A204.1 (cell line): ENCODE measurements at regions not wholly inside any gene's neighbourhood (a gene's known extent, or its start where the extent isn't known, plus 50 kb on each side); places are given as distances from the start of the nearest gene placed in this dataset.
"Not testable (repeated sequence)": the region's sequence is repeated elsewhere in the genome, so short reads cannot be mapped to it uniquely, and the experiment has no call there.

Experiments used
- FAIRE-seq: peaks from 2 replicates; lab custom pipeline; 2012; peaks lifted over from hg19 to GRCh38; lab: Jason Lieb, UNC

DNA sequence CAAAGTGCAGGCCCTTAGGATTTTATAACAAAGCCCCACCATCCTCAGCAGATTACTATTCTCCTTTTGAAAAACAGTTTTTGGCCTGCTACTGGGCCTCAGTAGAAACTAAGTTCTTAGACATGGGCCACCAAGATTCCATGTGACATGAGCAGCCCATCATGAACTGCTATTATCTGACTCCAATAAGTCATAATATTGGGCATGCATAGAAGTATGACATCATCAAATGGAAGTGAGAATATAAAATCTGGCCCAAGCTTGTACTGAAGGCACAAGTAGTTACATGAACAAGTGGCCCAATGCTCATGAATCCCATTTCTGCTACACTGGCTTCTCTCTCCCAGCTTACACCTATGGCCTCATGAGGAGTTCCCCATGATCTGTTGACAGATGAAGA, 404.8 kb downstream of the EPHA5 start:
- FAIRE-seq = no peak

DNA sequence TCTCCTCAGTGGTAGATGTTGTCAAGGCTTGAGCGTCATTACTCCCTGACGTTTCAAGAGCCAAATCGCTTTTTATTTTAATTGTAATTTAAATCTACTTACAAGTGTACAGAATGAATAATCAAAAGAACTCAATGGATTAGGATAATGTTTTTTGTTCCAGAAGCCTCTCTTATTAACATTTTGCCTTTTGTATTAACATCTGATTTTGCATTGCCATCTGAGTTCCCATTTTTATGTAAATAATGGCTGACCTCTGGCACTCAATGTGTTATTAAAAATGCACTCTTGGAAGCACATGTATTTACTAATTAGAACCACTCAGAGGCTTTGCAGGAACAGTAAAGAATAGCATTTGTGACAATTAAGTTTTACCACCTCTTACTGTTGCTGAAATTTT, 411.0 kb downstream of the EPHA5 start:
- FAIRE-seq = no peak

DNA sequence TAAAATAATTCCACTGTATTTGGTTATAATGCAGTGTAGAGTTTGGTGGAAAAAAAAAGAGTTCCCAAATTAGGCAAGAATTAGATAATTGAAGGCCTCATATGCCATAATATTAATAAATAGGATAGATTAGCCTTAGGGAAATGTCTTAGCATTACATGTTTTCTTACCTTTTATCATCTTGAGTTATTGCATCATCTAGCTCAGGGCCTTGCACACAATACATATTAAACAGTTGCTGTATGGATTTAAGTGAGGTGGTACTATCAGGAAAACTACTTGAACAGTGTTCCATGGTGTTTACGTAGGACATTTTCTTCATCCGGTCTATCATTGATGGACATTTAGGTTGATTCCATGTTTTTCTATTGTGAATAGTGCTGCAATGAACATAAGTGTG, 419.4 kb downstream of the EPHA5 start:
- FAIRE-seq = no peak

DNA sequence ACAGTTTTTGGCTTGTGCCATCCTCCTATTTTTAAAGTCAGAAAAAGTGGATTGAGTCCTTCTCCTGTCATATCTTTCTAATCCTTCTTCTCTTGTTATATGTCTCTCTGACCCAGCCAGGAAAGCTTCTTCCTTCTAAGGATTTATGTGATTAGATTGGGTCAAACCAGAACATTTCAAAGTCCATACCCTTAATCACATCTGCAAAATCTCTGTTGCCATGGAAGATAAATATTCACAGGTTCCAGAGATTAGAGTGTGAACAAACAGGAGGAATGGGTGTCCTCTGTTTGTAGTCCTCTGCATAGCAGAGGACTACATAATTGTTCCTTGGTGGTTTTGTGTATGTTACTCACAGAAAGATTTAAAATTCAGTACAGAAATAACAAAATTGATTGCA, 421.2 kb downstream of the EPHA5 start:
- no peak for FAIRE-seq

DNA sequence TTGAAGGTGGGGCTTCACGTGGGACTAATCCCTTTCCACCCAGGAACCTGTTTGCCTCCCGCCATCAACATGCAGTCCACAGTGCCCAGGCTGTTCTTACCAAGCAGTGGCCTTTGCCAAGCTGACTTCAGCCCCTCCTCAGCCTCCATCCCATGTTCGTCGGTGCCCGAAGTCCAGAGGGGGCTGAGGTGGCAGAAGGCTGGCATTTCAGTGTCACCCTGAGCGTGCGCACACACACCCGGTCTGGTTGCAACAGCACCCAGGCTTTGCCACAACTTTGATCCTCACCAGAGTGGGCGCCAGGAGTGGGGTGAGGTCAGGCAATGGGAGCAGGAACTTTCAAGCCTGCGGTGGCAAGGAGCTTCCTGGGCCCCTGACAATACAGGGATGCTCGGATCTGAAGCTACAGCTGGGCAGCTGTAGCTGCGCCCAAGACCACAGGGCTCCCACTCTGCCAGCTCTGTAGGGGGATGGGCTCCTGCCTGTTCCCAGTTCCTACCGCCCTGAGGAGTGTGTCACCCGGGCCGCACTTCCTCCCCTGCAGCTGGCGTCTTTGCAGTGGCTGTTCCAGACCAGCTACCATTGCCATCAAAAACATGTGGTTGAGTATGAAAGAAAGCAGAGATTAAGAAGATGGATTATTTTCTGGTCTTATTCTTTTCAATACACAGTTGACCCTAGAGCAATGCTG, 428.0 kb downstream of the EPHA5 start:
- no peak for FAIRE-seq

DNA sequence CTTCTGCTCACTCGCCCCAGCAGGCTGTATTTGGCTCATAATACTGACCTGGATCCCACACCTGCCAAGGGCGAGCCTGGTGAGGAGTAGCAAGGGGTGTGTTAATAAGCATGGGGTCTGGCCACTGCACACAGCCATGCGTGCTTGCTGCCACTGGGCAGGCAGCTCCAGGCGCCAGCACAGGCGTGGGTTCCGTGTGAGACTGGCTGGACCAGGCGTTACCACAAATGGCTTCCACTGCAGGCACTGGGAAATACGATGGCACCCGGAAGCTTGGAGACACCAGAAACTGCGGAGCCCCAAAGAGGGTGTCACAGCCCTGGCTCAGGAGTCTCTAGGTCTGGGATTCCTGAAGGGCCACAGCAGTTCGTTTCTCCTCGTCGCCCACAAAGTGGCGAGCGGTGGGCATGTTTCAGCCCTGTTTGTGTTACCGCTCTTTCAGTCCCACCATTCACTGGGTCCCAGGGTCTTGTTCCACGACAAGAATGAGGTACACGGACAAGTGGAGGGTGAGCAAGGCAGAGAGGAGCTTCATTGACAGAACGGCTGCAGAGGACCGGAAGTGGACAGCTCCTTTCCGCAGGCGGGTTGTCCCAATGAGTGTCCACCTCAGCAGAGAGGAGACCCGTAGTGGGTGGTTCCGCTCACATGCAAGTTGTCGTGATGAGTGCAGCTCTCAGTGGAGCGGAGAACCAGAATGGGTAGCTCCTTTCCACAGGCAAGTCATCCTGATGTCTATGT, 428.9 kb downstream of the EPHA5 start:
- no peak for FAIRE-seq

DNA sequence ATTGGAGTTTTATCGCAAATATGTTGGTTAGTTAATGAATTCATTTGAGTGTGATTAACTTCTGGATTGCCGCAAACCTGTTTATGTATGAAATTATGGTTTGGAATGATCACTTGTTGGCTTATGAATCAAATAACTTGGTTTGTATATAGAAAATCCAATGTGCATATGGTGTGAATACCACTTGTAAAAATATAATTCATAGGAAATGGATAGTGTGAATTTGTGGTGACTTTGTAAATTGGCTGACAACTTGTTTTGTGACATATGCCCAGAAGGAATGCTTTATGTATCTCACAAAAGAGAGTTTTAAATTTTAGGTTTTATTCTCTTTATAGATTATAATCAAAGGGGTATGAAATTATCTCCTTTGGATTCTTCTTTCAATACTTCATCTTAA, 436.2 kb downstream of the EPHA5 start:
- FAIRE-seq = no peak

DNA sequence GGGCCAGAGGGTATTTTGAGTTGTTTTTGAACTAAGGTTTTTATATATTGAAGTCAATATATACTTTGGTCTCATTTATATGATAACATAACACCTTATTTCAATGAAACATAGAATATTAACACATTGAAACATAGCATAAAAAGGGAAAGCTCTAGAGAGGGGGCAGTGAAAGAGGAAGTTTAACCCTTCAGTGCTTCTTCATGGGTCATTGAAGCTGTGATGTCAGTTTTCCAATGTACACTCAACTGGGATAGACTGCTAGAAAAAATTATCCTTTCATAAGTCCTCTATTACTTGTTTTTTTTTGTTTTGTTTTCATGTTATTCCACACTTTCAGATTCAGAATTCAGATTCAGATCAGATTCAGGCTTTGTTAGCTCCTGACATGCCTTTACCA, 442.7 kb downstream of the EPHA5 start:
- FAIRE-seq = no peak

DNA sequence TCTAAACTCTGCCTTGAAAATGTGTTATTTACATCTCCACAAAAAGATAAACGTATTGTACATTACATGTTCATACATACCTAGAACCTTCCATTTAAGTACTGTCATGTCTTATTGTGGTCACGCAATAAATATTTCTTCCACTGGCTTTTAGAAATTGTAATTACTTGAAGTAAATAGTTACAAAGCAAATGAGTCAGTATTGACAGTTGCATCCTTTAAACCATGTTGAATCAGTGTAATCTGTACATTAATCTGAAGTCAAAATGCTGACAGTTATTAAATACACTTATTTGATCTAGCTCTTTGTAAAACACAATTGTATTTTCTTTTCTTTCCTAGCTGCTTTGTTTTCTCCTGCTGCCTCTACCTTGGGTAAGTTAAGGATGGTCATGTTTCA, 446.7 kb downstream of the EPHA5 start:
- no peak for FAIRE-seq

DNA sequence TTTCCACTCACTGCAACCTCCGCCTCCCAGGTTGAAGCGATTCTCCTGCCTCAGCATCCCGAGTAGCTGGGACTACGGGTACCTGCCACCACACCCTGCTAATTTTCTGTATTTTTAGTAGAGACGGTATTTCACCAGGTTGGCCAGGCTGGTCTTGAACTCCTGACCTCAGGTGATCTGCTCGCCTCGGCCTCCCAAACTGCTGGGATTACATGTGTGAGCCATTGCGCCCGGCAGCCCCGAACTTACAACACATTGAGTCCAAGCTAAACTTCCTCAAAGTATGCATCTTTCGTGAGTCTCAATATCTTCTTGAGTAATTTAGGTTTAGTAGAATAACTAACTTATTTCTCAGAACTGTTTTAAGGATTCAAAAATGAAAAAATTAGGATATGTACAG, 447.2 kb downstream of the EPHA5 start:
- FAIRE-seq = not testable (repeated sequence)

DNA sequence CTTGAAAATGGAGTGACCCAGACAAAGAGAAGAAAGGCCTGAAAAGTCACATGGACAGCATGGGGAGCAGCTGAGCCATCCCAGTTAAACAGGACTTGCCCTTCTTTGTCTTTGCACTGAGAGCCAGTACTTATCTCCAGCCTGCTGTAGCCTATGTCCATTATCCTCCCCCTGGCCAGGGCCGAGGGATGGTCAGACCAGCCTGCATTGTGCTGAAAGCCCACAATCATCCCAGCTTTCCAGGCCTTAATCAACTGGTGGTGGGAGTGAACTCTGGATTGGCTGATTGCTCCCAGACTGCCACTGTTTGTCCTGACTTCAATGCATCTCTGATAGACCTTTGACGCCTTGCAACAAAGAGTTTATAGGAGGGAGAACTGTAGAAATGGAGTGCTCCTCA, 453.1 kb downstream of the EPHA5 start:
- no peak for FAIRE-seq

DNA sequence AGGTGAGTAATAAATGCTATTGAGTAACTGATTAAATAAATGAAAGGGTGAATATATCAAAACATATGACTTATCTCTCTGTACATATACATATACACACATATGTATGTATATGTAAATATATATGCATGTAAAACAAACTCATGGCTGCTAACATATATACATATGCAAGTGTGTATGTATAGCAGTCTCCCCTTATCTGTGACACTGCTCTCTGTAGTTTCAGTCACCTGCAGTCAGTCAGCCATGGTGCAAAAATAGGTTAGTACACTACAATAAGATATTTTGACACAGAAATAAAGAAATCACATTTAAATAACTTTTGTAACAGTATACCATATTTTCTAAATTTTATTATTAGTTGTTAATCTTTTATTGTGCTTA, 467.4 kb downstream of the EPHA5 start:
- no peak for FAIRE-seq

DNA sequence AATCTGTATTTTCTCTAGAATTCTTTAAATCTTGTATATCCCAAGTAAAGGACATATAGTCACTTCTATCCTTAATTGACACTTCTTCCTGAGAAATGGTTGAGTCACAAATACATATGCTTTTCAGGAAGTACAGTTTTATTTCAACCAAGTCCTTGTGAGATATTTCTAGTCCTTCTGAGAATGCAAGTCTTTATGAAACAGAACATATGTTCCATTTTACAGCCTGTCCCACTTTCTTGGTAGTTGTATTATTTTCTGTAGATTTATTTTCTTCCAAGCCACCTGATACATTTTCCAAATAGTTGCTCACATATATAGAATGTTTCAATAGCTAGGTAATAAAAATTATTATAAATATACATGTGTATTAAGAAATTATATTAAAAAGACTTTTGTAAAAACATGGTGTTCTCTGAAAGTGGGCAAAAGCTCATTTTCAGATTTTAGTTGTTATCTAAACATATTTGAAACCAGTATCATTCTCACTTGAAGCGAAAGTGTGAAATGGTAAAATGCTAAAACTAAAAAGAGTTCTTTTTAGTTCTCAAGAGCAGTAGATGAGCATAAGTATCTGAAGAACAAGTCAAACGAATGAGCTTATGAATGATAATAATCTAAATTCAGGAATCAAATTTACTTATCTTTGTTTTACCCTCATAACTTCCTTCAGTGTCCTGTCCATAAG, 468.0 kb downstream of the EPHA5 start:
- no peak for FAIRE-seq

DNA sequence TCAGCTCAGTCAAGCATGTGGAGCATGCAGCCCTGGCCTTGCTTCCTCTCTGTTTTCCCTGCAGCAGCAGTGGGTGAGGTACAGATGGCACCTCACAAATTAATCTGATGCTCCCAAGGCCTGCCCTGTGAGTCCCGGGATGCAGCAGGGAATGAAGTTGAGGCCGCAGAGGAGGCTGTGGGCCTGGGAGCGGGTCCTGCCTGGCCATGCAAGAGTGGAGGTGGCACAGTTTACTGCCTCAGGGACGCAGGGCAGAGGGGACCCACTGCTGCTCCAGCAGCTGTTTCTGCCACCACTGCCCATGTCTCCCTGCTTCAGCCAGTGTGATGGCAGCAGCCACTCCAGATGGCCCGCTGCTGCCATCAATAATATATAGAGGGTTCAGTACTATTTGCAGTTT, 474.6 kb downstream of the EPHA5 start:
- no peak for FAIRE-seq

DNA sequence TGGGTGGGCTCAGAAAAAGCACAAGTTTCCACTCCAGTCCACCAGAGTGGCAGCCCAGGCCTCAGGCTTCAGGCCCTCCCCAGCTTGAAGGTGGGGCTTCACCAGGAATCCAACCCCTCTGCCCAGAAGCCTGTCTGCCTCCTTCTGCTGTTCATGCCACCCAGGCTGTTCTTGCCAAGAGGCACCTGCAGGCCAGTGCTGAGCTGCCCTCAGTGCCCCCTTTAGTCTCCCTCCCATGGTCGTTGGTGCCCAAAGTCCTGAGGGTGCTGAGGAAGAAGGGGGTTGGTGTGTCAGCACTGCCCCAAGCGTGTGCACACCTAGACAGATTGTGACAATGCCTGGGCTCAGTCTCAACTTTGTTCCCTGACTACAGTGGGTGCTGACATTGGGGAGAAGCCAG, 475.3 kb downstream of the EPHA5 start:
- no peak for FAIRE-seq

DNA sequence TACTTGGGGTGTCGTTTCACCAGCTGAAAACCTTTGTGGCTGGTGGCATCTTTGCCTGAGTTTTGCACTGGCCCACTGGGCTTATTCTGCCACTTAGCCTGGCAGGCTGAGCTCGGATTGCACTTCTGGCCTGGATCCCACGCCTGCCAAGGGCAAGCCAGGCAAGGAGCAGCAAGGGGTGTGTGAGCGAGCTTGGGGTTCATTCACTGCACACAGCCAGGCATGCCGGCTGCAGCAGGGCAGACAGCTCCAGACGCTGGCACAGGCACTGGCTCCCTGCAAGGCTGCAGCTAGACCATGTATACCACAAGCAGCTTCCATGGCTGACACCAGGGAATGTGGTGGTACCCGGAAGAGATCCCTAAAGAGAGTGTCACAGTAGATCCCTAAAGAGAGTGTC, 476.3 kb downstream of the EPHA5 start:
- no peak for FAIRE-seq

DNA sequence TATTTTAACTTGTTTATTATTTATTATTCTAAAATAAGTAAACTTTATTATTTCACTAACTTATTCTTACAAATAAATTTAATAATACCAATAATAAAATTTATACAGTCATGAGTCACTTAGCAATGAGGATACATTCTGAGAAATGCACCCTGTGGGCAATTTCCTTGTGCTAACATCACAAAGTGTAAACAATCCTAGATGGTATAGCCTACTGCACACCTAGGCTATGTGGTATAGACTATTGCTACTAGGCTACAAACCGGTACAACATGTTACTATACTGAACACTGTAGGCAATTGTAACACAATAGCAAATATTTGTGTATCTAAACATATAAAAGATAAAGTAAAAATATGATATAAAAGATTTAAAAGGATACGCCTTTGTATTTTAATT, 479.5 kb downstream of the EPHA5 start:
- FAIRE-seq = no peak

DNA sequence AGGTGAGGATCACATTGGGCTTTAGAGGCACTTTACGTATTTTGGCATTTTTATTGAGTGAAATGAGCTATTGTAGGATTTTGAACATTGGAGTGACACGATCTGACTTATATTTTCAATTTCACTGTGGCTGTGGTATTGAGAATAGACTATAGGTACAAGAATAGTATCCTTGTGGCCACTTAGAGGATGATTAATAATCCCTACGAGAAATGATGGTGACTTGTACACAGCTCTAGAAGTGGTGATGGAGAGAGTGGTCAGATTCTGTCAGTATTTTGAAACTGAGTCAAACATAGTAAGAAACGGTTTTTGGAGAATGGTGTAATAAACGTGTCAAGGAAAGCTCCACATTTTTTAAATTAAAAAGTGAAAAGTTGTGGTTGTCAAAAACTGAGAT, 494.7 kb downstream of the EPHA5 start:
- no peak for FAIRE-seq

DNA sequence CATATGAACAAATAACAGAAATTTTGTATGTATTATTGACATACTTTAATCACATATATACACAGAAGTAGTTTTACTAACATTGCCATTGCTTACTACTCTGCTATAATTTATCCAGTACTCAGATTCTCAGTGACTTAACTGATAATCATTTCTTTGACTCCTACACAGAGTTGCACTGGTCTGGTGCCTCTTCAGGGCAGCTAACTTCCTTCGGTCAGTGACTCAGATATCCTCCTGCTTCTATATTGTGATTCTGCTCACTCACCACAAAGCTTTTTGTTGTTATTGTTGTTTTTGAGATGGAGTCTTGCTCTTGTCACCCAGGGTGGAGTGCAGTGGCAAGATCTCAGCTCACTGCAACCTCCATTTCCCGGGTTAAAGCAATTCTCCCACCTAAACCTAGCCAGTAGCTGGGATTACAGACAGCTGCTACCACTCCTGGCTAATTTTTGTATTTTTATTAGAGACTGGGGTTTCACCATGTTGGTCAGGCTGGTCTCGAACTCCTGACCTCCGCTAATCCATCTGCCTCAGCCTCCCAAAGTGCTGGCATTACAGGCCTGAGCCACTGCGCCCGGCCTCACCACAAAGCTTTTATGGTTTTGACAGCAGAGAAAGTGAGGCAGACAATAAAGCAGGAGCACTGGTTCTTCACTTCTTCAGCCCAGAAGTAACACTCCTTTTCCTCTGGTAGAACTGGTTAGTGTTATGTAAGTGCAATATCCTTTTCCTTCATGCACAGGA, 499.3 kb downstream of the EPHA5 start:
- FAIRE-seq = no peak

DNA sequence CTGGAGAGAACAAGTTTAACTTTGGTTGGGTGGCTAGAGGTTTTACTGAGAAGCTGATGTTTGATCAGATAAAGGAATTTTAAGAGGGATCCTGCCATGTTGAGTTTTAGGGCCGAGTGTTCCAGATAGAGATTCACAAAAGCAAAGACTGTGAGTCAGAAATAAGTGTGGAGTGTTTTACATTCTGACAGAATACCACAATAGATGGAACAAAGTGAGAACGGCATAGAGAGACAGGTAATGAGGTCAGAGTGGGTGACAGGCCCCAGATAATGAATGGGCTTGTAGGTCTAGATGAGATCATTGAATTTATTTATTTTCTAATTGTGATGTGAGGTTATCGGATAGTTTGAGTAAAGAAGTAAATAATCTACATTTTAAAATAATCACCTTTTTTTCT, 502.6 kb downstream of the EPHA5 start:
- FAIRE-seq = no peak

DNA sequence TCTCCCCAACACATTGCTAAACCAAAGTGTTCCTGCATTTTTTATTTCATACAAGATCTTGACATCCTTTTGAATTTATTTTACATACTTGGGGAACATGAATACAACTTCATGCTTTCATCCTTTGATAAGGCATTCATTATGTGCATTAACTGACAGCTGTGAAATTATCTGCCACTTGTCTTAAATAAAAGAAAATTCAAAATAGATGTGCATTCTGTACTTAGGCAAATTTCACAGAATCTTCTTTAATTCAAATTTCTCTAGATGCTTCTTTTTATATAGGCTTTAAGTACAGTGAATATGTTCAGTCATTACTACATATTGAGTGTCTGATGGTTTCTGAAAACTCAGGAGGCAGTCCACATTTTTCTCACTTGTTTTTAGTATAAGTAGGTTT, 518.1 kb downstream of the EPHA5 start:
- FAIRE-seq = no peak

DNA sequence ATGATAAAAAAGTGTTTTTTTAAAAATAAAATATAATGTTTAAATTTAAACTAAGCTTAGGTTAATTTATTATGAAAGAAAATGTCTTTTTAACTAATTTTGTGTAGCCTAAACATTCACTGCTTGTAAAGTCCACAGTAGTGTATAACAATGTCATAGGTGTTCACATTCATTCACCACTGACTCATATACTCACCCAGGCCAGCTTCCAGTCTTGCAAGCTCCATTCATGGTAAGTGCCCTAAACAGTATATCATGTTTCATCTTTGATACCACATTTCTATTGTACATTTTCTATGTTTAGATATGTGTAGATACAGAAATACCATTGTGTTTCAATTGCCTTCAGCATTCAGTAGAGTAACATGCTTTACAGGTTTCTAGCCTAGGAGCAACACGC, 530.3 kb downstream of the EPHA5 start:
- no peak for FAIRE-seq

DNA sequence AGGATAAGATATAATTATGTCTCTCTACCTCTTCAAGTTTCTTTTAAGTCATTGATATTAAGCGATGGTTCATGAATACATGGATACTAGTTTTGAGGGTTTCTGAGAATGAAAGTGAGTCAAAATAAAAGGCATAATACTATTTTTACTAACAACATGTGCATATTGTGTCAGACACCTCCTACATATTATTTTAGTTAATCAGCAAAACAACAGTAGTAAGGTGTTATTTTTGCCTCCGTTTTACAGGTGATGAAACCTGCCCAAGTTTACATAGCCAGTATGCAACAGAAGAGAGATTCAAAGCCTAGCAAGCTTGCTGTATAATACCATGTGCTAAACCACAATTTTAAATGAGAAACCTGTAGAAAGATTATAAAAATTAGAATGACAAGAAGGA, 544.1 kb downstream of the EPHA5 start:
- FAIRE-seq = no peak
